ENCODE measurements at regions not wholly inside any gene's neighbourhood (a gene's known extent, or its start where the extent isn't known, plus 50 kb on each side); places are given as distances from the start of the nearest gene placed in this dataset.

DNA sequence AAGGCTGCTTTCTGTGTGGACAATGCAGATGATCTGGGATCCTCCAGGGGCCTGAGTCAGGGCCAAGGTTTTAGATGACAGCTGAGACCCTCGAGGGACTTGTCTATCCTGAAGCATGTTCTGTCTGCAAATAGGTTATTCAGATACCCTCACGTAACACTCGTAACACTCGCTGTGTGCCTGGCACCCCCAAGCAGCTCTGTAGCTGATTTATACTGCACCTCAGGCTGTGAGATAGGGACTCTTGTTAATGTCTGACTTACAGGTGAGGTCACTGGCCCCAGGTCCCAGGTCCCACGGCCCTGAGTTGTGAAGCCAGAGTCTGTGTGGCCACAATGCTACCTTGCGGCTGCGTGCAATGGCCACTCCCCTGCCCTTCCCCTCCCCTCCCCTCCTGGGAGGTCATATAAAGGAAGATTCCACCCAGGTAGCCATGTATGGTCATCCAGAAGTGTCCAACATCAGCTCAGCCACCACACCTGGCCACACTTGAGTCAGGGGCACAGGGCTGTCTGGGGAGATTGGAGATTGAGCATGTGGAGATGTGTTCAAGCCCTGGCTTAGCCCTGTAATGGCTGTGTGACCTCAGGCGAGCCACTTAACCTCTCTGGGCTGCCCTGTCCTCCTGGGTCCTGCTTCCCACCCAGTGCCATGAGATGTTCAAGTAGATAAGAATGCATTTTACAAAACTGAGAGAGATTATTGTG, 687.7 kb downstream of the MATN1 start:
- TF ChIP-seq EZH2phosphoT487 (IDR thresholded peaks at IDR 0.05; ENCODE audit: borderline replicate concordance, low read length), result no peak
- TF ChIP-seq, protein P1, sequence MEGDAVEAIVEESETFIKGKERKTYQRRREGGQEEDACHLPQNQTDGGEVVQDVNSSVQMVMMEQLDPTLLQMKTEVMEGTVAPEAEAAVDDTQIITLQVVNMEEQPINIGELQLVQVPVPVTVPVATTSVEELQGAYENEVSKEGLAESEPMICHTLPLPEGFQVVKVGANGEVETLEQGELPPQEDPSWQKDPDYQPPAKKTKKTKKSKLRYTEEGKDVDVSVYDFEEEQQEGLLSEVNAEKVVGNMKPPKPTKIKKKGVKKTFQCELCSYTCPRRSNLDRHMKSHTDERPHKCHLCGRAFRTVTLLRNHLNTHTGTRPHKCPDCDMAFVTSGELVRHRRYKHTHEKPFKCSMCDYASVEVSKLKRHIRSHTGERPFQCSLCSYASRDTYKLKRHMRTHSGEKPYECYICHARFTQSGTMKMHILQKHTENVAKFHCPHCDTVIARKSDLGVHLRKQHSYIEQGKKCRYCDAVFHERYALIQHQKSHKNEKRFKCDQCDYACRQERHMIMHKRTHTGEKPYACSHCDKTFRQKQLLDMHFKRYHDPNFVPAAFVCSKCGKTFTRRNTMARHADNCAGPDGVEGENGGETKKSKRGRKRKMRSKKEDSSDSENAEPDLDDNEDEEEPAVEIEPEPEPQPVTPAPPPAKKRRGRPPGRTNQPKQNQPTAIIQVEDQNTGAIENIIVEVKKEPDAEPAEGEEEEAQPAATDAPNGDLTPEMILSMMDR (IDR thresholded peaks at IDR 0.05; ENCODE audit: low read depth, low read length, poor library complexity, severe bottlenecking), result no peak
